H1 (cell line): ENCODE measurements at regions not wholly inside any gene's neighbourhood (a gene's known extent, or its start where the extent isn't known, plus 50 kb on each side); places are given as distances from the start of the nearest gene placed in this dataset.

Source experiments
- GTF2F1 ChIP-seq: IDR thresholded peaks from 2 replicates; pipeline ENCODE4 v1.6.1; 2012; ENCODE audit warnings: low read depth, low read length, improper control_type of control experiment, borderline replicate concordance
- NANOG ChIP-seq: IDR thresholded peaks from 2 replicates; pipeline ENCODE4 v1.6.1; 2011; ENCODE audit warnings: low read length, low read depth, mild to moderate bottlenecking, inconsistent platforms; ENCODE audit not compliant: insufficient read depth, poor library complexity, severe bottlenecking
- RFX5 ChIP-seq: IDR thresholded peaks from 2 replicates; pipeline ENCODE4 v1.6.1; 2011; ENCODE audit warnings: low read depth, low read length, improper control_type of control experiment, borderline replicate concordance
- SP2 ChIP-seq: IDR thresholded peaks from 2 replicates; pipeline ENCODE4 v1.6.1; 2012; ENCODE audit warnings: mild to moderate bottlenecking, low read length, inconsistent platforms
- ZNF274 ChIP-seq: IDR thresholded peaks from 2 replicates; pipeline ENCODE4 v1.7.0; 2012; ENCODE audit warnings: low read length, borderline replicate concordance; ENCODE audit errors: extremely low read depth

DNA sequence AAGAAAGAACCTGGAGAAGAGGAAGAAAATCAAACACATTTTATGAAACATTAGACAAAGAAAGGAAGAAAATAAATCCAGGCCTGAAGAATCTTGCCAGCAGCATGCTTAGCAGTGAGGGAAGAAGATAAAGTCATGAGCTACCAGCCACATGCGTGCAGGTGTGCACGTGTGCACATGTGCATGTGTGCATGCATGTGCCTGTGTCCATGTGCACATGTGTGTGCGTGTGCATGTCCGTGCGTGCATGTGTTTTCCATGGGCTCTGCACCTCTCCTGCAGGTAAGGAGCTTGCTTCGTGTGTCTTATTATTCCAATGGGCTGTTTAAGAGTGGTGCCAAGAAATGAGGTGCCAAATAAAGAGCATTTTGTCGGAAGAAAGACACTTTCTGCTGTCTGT, 322.2 kb downstream of the FGFR2 start (continued):
- no peak for TF ChIP-seq GTF2F1
- no peak for TF ChIP-seq ZNF274
- no peak for TF ChIP-seq NANOG
- no peak for TF ChIP-seq RFX5
- no peak for TF ChIP-seq SP2
